DND-41 (cell line): ENCODE measurements at regions not wholly inside any gene's neighbourhood (a gene's known extent, or its start where the extent isn't known, plus 50 kb on each side); places are given as distances from the start of the nearest gene placed in this dataset.

Experiments used
- ATAC-seq: fragments of 200-7000 bp; cut with Tn5 transposase; 3 replicates; pipeline ENCODE4 v1.9.1; 2021; ENCODE audit warnings: low read depth; ENCODE audit not compliant: insufficient read depth
- DNase-seq: peaks from one replicate; pipeline ENCODE4 v3.0.0-alpha.2; 2020
- H2AFZ ChIP-seq: 2 replicates; pipeline ENCODE4 v1.6.0; 2012; ENCODE audit warnings: low read depth, low read length
- H3K27ac ChIP-seq: 2 replicates; pipeline ENCODE4 v1.5.1; 2012; ENCODE audit warnings: low read length, inconsistent platforms
- H3K27me3 ChIP-seq: fragments of 200-600 bp; sonication (generic); 2 replicates; pipeline ENCODE4 v1.6.0; 2012; ENCODE audit warnings: low read length, mild to moderate bottlenecking, inconsistent platforms; ENCODE audit not compliant: insufficient read depth, poor library complexity
- H3K36me3 ChIP-seq: 2 replicates; pipeline ENCODE4 v1.5.1; 2012; ENCODE audit warnings: low read length, inconsistent platforms; ENCODE audit not compliant: insufficient read depth
- H3K4me1 ChIP-seq: 2 replicates; pipeline ENCODE4 v1.5.1; 2012; ENCODE audit warnings: mild to moderate bottlenecking, low read length; ENCODE audit not compliant: insufficient read depth
- H3K4me2 ChIP-seq: 2 replicates; pipeline ENCODE4 v1.6.0; 2012; ENCODE audit warnings: mild to moderate bottlenecking, moderate library complexity, low read length, inconsistent platforms; ENCODE audit not compliant: insufficient read depth
- H3K4me3 ChIP-seq, 2 experiments: fragments of 200-600 bp in 1 of 2; shearing (Covaris generic) in 1 of 2; 2 replicates each; pipeline ENCODE4 v1.5.1; 2012 to 2016; ENCODE audit warnings: inconsistent platforms in 2 of 2, low read length in 2 of 2, mild to moderate bottlenecking in 2 of 2, low read depth in 1 of 2, moderate library complexity in 1 of 2
- H3K79me2 ChIP-seq: 2 replicates; pipeline ENCODE4 v1.6.0; 2012; ENCODE audit warnings: low read length, inconsistent platforms; ENCODE audit not compliant: insufficient read depth
- H3K9ac ChIP-seq: 2 replicates; pipeline ENCODE4 v1.6.0; 2012; ENCODE audit warnings: low read depth, mild to moderate bottlenecking, inconsistent platforms, low read length, moderate library complexity
- H3K9me3 ChIP-seq: 2 replicates; pipeline ENCODE4 v1.5.1; 2012; ENCODE audit warnings: low read length, moderate library complexity, mild to moderate bottlenecking, inconsistent platforms; ENCODE audit not compliant: insufficient read depth, severe bottlenecking
- H4K20me1 ChIP-seq: 2 replicates; pipeline ENCODE4 v1.6.0; 2012; ENCODE audit warnings: low read length; ENCODE audit not compliant: insufficient read depth
- CTCF ChIP-seq: IDR thresholded peaks from 2 replicates; pipeline ENCODE4 v1.5.1; 2012; ENCODE audit warnings: borderline replicate concordance, low read length, moderate library complexity, mild to moderate bottlenecking; ENCODE audit not compliant: poor library complexity, severe bottlenecking; ENCODE audit errors: extremely low read depth
- EZH2 ChIP-seq: IDR thresholded peaks from 3 replicates; pipeline ENCODE4 v1.6.1; 2012; ENCODE audit warnings: borderline replicate concordance, low read depth, mild to moderate bottlenecking, moderate library complexity, low read length, inconsistent platforms; ENCODE audit not compliant: severe bottlenecking

GRCh38 chr4:3845094-3845743 is 79.0 kb downstream of the ADRA2C start:
- peaks cover 4% of the 10 kb centered on the region for H3K27me3 ChIP-seq
- H3K36me3 ChIP-seq = no peaks in the 10 kb centered on the region
- H2AFZ ChIP-seq = no peak overlapping the region
- H3K79me2 ChIP-seq = no peaks in the 10 kb centered on the region
- DNase-seq (no peak), ATAC-seq (no peak)
- no peaks in the 10 kb centered on the region for H3K9me3 ChIP-seq
- no peak overlapping the region for H3K27ac ChIP-seq
- TF ChIP-seq EZH2 = no peak
- H3K4me3 ChIP-seq = no peak overlapping the region
- no peaks in the 10 kb centered on the region for H4K20me1 ChIP-seq
- no peaks in the 10 kb centered on the region for H3K4me1 ChIP-seq
- H3K9ac ChIP-seq = no peak overlapping the region
- no peak overlapping the region for H3K4me2 ChIP-seq

- H3K36me3 ChIP-seq = no peaks in the 10 kb centered on the region
- H3K4me1 ChIP-seq = no peaks in the 10 kb centered on the region
- no peaks in the 10 kb centered on the region for H4K20me1 ChIP-seq
- no peak overlapping the region for H3K4me2 ChIP-seq
- TF ChIP-seq EZH2 = no peak
- no peak for TF ChIP-seq CTCF
- no peaks in the 10 kb centered on the region for H3K9me3 ChIP-seq
- H3K79me2 ChIP-seq = no peaks in the 10 kb centered on the region
- DNase-seq (no peak), ATAC-seq (no peak)
- H3K9ac ChIP-seq = no peak overlapping the region
- peaks cover 4% of the 10 kb centered on the region for H3K27me3 ChIP-seq
- H3K27ac ChIP-seq = no peak overlapping the region
- no peak overlapping the region for H2AFZ ChIP-seq
- H3K4me3 ChIP-seq = no peak overlapping the region
Observed at GRCh38 chr4:3845744-3846429, 79.7 kb downstream of the ADRA2C start.

GRCh38 chr4:3847211-3847940 is 81.2 kb downstream of the ADRA2C start:
- no peak for DNase-seq
- Histone ChIP-seq H3K4me3 (no peak overlapping the region), H3K79me2 (no peaks in the 10 kb centered on the region), H3K9ac (no peak overlapping the region), H4K20me1 (no peaks in the 10 kb centered on the region), H3K4me2 (no peak overlapping the region), H3K4me1 (no peaks in the 10 kb centered on the region), H3K36me3 (no peaks in the 10 kb centered on the region), H3K27me3 (no peaks in the 10 kb centered on the region), H2AFZ (no peak overlapping the region), H3K27ac (no peak overlapping the region), H3K9me3 (no peaks in the 10 kb centered on the region)
- TF ChIP-seq CTCF = no peak
- TF ChIP-seq EZH2 = no peak
- ATAC-seq = no peak

GRCh38 chr4:3848323-3848722 is 82.1 kb downstream of the ADRA2C start:
- H3K4me1 ChIP-seq = no peaks in the 10 kb centered on the region
- H3K4me2 ChIP-seq = no peak overlapping the region
- no peaks in the 10 kb centered on the region for H3K36me3 ChIP-seq
- no peak for DNase-seq
- no peaks in the 10 kb centered on the region for H3K79me2 ChIP-seq
- no peaks in the 10 kb centered on the region for H3K27me3 ChIP-seq
- no peak for TF ChIP-seq EZH2
- no peak for TF ChIP-seq CTCF
- H4K20me1 ChIP-seq = no peaks in the 10 kb centered on the region
- no peak overlapping the region for H3K4me3 ChIP-seq
- H3K9ac ChIP-seq = no peak overlapping the region
- no peak overlapping the region for H2AFZ ChIP-seq
- H3K27ac ChIP-seq = no peak overlapping the region
- no peak for ATAC-seq
- no peaks in the 10 kb centered on the region for H3K9me3 ChIP-seq
